ENCODE measurements at regions not wholly inside any gene's neighbourhood (a gene's known extent, or its start where the extent isn't known, plus 50 kb on each side); places are given as distances from the start of the nearest gene placed in this dataset.
"Not testable (repeated sequence)": the region's sequence is repeated elsewhere in the genome, so short reads cannot be mapped to it uniquely, and the experiment has no call there.

- not testable (repeated sequence) for H3K4me1 ChIP-seq (ENCODE audit: control insufficient read depth in 1 of 2, low read depth in 2 of 2); DNase-seq (ENCODE audit: low spot score); H3K27ac ChIP-seq; H3K9me3 ChIP-seq; H3K4me3 ChIP-seq; ATAC-seq (ENCODE audit: insufficient number of reproducible peaks, low FRiP score, low read depth); H3K27me3 ChIP-seq (replicated peaks; ENCODE audit: insufficient read depth); H3K36me3 ChIP-seq
Observed at GRCh38 chr7:51389952-51390351, 73.3 kb upstream of the COBL start.

- ATAC-seq (ENCODE audit: insufficient number of reproducible peaks, low FRiP score, low read depth); H3K4me3 ChIP-seq; H3K36me3 ChIP-seq; H3K27me3 ChIP-seq (replicated peaks; ENCODE audit: insufficient read depth); DNase-seq (ENCODE audit: low spot score); H3K9me3 ChIP-seq; H3K4me1 ChIP-seq (ENCODE audit: control insufficient read depth in 1 of 2, low read depth in 2 of 2); H3K27ac ChIP-seq: not testable (repeated sequence)
Observed at GRCh38 chr7:51389216-51389812, 72.7 kb upstream of the COBL start.

GRCh38 chr7:51388241-51388640, 71.6 kb upstream of the COBL start:
- H3K27me3 ChIP-seq (replicated peaks; ENCODE audit: insufficient read depth), result not testable (repeated sequence)

GRCh38 chr7:51386806-51387568, 70.4 kb upstream of the COBL start:
- ATAC-seq (ENCODE audit: insufficient number of reproducible peaks, low FRiP score, low read depth); H3K27me3 ChIP-seq (replicated peaks; ENCODE audit: insufficient read depth); H3K4me1 ChIP-seq (ENCODE audit: control insufficient read depth in 1 of 2, low read depth in 2 of 2); H3K4me3 ChIP-seq; H3K9me3 ChIP-seq; H3K27ac ChIP-seq; H3K36me3 ChIP-seq; DNase-seq (ENCODE audit: low spot score): not testable (repeated sequence)

More at GRCh38 chr7:51388241-51388640, 71.6 kb upstream of the COBL start:
- not testable (repeated sequence) for H3K36me3 ChIP-seq; H3K9me3 ChIP-seq; H3K27ac ChIP-seq; DNase-seq (ENCODE audit: low spot score); H3K4me1 ChIP-seq (ENCODE audit: control insufficient read depth in 1 of 2, low read depth in 2 of 2); H3K4me3 ChIP-seq; ATAC-seq (ENCODE audit: insufficient number of reproducible peaks, low FRiP score, low read depth)

GRCh38 chr7:51386184-51386583, 69.6 kb upstream of the COBL start:
- not testable (repeated sequence) for ATAC-seq (ENCODE audit: insufficient number of reproducible peaks, low FRiP score, low read depth); H3K4me3 ChIP-seq; DNase-seq (ENCODE audit: low spot score); H3K36me3 ChIP-seq; H3K4me1 ChIP-seq (ENCODE audit: control insufficient read depth in 1 of 2, low read depth in 2 of 2); H3K27ac ChIP-seq; H3K27me3 ChIP-seq (replicated peaks; ENCODE audit: insufficient read depth); H3K9me3 ChIP-seq

- H3K27me3 ChIP-seq (replicated peaks; ENCODE audit: insufficient read depth); ATAC-seq (ENCODE audit: insufficient number of reproducible peaks, low FRiP score, low read depth); H3K36me3 ChIP-seq; DNase-seq (ENCODE audit: low spot score); H3K27ac ChIP-seq; H3K4me1 ChIP-seq (ENCODE audit: control insufficient read depth in 1 of 2, low read depth in 2 of 2); H3K9me3 ChIP-seq; H3K4me3 ChIP-seq: not testable (repeated sequence)
Observed at GRCh38 chr7:51382243-51382642, 65.6 kb upstream of the COBL start.

GRCh38 chr7:51376420-51377092, 59.9 kb upstream of the COBL start:
- no peaks in the 10 kb centered on the region for H3K27me3 ChIP-seq (replicated peaks; ENCODE audit: insufficient read depth)
- no peak for DNase-seq (ENCODE audit: low spot score)
- H3K4me1 ChIP-seq (ENCODE audit: control insufficient read depth in 1 of 2, low read depth in 2 of 2), result no peaks in the 10 kb centered on the region
- no peaks in the 10 kb centered on the region for H3K36me3 ChIP-seq
- H3K9me3 ChIP-seq, result no peaks in the 10 kb centered on the region
- ATAC-seq (ENCODE audit: insufficient number of reproducible peaks, low FRiP score, low read depth), result no peak
- H3K4me3 ChIP-seq, result no peak overlapping the region
- H3K27ac ChIP-seq, result no peak overlapping the region
- TF ChIP-seq CTCF (IDR thresholded peaks at IDR 0.05), result no peak

GRCh38 chr7:51374936-51375335, 58.3 kb upstream of the COBL start:
- no peaks in the 10 kb centered on the region for H3K4me1 ChIP-seq (ENCODE audit: control insufficient read depth in 1 of 2, low read depth in 2 of 2)
- no peaks in the 10 kb centered on the region for H3K9me3 ChIP-seq
- no peak overlapping the region for H3K4me3 ChIP-seq
- no peak for DNase-seq (ENCODE audit: low spot score)
- no peak for TF ChIP-seq CTCF (IDR thresholded peaks at IDR 0.05)
- no peaks in the 10 kb centered on the region for H3K27me3 ChIP-seq (replicated peaks; ENCODE audit: insufficient read depth)
- no peak for ATAC-seq (ENCODE audit: insufficient number of reproducible peaks, low FRiP score, low read depth)
- no peaks in the 10 kb centered on the region for H3K36me3 ChIP-seq
- no peak overlapping the region for H3K27ac ChIP-seq

- H3K27ac ChIP-seq; H3K36me3 ChIP-seq; H3K27me3 ChIP-seq (replicated peaks; ENCODE audit: insufficient read depth); H3K9me3 ChIP-seq; H3K4me1 ChIP-seq (ENCODE audit: control insufficient read depth in 1 of 2, low read depth in 2 of 2); DNase-seq (ENCODE audit: low spot score); H3K4me3 ChIP-seq; ATAC-seq (ENCODE audit: insufficient number of reproducible peaks, low FRiP score, low read depth): not testable (repeated sequence)
Observed at GRCh38 chr7:51373607-51374006, 57.0 kb upstream of the COBL start.
